Pancreas (tissue), 10 donors: ENCODE measurements at regions not wholly inside any gene's neighbourhood (a gene's known extent, or its start where the extent isn't known, plus 50 kb on each side); places are given as distances from the start of the nearest gene placed in this dataset.
A peak's percentile ranks its signal among the peaks of the same experiment; 100 is the strongest.

Source experiments
- ATAC-seq, 4 donors: fragments of 200-7000 bp; cut with Tn5 transposase; one replicate each; pipeline versions ENCODE4 v1.8.0 to v1.9.1; 2020; ENCODE audit warnings: mild to moderate bottlenecking in 4 of 4, moderate library complexity in 4 of 4
- DNase-seq, 6 donors: peaks; one replicate each; pipeline ENCODE4 v3.0.0-alpha.2; 2020
- FAIRE-seq: peaks from 2 replicates; lab custom pipeline; 2012; peaks lifted over from hg19 to GRCh38; lab: Jason Lieb, UNC
- H3K27ac ChIP-seq, 4 donors: fragments of 200-600 bp; sonication (generic); 1 replicate in 3 of 4; 2 replicates in 1 of 4; pipeline versions ENCODE4 v1.5.0 to v1.8.0; 2020
- H3K27me3 ChIP-seq, 4 donors: fragments of 200-600 bp; one replicate each; pipeline ENCODE4 v1.8.0; 2021
- H3K36me3 ChIP-seq, 3 donors: fragments of 200-600 bp; sonication (generic) in 1 of 3; one replicate each; pipeline versions ENCODE4 v1.5.0 to v1.8.0; 2020 to 2021
- H3K4me1 ChIP-seq, 3 donors: fragments of 200-600 bp; one replicate each; pipeline ENCODE4 v1.8.0; 2021
- H3K4me3 ChIP-seq, 4 donors: fragments of 200-600 bp; sonication (generic) in 2 of 4; one replicate each; pipeline versions ENCODE4 v1.5.0 to v1.8.0; 2020 to 2021
- H3K9me3 ChIP-seq, 4 donors: fragments of 200-600 bp; one replicate each; pipeline ENCODE4 v1.8.0; 2021
- WGBS, 2 donors: extraction: QIAGEN DNeasy Blood & Tissue Kit; methylation state at CpG; one replicate each; pipeline ENCODE4 v1.1.7; 2013; 5-methylcytosine and 5-hydroxymethylcytosine counted together
- intact Hi-C, 3 donors: fragments of 100-400 bp; cut with DNase I; formaldehyde crosslinking; loops; one replicate each; pipeline versions ENCODE4 v1.11.1 to v1.14.2; 2022
- TF ChIP-seq, protein P1 (sequence below), 4 donors: fragments of 200-600 bp; sonication (generic) in 3 of 4; IDR thresholded peaks; one replicate each; pipeline versions ENCODE4 v1.5.0 to v1.8.0; 2021; ENCODE audit warnings: antibody characterized with exemption in 4 of 4
- donor health status: healthy with polysubstance abuse.
- donor health status: DM: no; HTN: no; CAD: no; lungs with moderate emphysema.
- donor health status: DM: no; HTN: no; CAD: no.
- donor health status: control.
- donor health status: control.
- donor health status: Bipolar disorder and iron deficiency.
- donor health status: DM: yes; HTN: yes; CAD: no.
- donor health status: DM: no; HTN: no; CAD: no.
- donor health status: DM: no; HTN: no; CAD: no.
- donor health status: DM: yes; HTN: yes; CAD: no.

DNA sequence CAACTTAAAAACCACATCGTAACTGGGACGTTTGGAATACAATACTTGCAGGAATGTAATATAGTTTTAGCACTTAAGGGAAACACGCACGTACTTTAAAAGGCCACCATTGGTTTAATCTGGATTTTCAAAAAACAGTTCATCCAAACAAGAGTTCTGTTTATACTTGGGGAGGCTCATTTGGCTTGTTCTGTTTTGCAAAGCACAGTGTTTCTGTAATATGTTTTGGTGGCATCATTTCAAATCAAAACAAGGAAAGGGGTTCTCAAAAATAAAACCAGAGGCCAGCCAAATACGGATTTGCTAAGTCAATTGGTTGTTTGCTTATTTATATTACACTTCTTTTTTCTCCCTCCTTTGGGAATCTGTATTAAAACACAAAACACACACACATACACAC, 656.1 kb upstream of the SOX9 start:
- no peak for FAIRE-seq

GRCh38 chr17:71467719-71468118, 653.1 kb upstream of the SOX9 start:
- peaks cover 0 to 3% (median 0%) of the 10 kb centered on the region in 4 donors for H3K9me3 ChIP-seq
- no peak for FAIRE-seq
- H3K36me3 ChIP-seq = no peaks in the 10 kb centered on the region
- TF ChIP-seq, protein P1, sequence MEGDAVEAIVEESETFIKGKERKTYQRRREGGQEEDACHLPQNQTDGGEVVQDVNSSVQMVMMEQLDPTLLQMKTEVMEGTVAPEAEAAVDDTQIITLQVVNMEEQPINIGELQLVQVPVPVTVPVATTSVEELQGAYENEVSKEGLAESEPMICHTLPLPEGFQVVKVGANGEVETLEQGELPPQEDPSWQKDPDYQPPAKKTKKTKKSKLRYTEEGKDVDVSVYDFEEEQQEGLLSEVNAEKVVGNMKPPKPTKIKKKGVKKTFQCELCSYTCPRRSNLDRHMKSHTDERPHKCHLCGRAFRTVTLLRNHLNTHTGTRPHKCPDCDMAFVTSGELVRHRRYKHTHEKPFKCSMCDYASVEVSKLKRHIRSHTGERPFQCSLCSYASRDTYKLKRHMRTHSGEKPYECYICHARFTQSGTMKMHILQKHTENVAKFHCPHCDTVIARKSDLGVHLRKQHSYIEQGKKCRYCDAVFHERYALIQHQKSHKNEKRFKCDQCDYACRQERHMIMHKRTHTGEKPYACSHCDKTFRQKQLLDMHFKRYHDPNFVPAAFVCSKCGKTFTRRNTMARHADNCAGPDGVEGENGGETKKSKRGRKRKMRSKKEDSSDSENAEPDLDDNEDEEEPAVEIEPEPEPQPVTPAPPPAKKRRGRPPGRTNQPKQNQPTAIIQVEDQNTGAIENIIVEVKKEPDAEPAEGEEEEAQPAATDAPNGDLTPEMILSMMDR (IDR thresholded peaks at IDR 0.05) = no peak
- H3K4me1 ChIP-seq = no peaks in the 10 kb centered on the region
- H3K27ac ChIP-seq = no peak overlapping the region
- intact Hi-C loops = loop anchor here in 1 of 3 donors (10.0 kb wide), 1 partner anchor 1067 kb away; no protein-coding TSS in a partner anchor
- H3K4me3 ChIP-seq = no peak overlapping the region
- no peaks in the 10 kb centered on the region for H3K27me3 ChIP-seq
- no peak for DNase-seq
- WGBS, 2 donors = 72 to 81% methylated on average over 2 of the region's 2 CpGs
- ATAC-seq = no peak

More for the DNA sequence above, 656.1 kb upstream of the SOX9 start:
- no peaks in the 10 kb centered on the region for H3K27me3 ChIP-seq
- WGBS, 2 donors = 79 to 85% methylated on average over 5 of the region's 5 CpGs
- no peak overlapping the region for H3K27ac ChIP-seq
- no peaks in the 10 kb centered on the region for H3K36me3 ChIP-seq
- intact Hi-C loops = loop anchor here in 1 of 3 donors (10.0 kb wide), 1 partner anchor 1070 kb away; no protein-coding TSS in a partner anchor
- ATAC-seq = no peak
- peaks cover 0 to 3% (median 0%) of the 10 kb centered on the region in 4 donors for H3K9me3 ChIP-seq
- TF ChIP-seq, protein P1 (IDR thresholded peaks at IDR 0.05) = no peak
- no peaks in the 10 kb centered on the region for H3K4me1 ChIP-seq
- no peak overlapping the region for H3K4me3 ChIP-seq
- DNase-seq = no peak

- DNase-seq = no peak
- 83 to 88% methylated on average over 3 of the region's 3 CpGs for WGBS, 2 donors
- Histone ChIP-seq H3K27ac (no peak overlapping the region), H3K36me3 (no peaks in the 10 kb centered on the region), H3K4me1 (no peaks in the 10 kb centered on the region), H3K4me3 (no peak overlapping the region), H3K27me3 (no peaks in the 10 kb centered on the region), H3K9me3 (peaks cover 0 to 3% (median 0%) of the 10 kb centered on the region in 4 donors)
- FAIRE-seq = no peak
- TF ChIP-seq, protein P1 (IDR thresholded peaks at IDR 0.05) = no peak
- no peak for ATAC-seq
- intact Hi-C loops = loop anchor here in 2 of 3 donors (10.0 kb wide), 2 partner anchors 645 to 1065 kb away; no protein-coding TSS in a partner anchor
These were observed 650.8 kb upstream of the SOX9 start for GRCh38 chr17:71470062-71470461.

GRCh38 chr17:71472809-71473789, 647.7 kb upstream of the SOX9 start:
- ATAC-seq (peak; percentile 68 to 98 (median 94)), DNase-seq (peak in 3 of 6 donors; percentile 12 to 42 (median 17)), FAIRE-seq (peak; percentile 41)
- H3K27me3 ChIP-seq = no peaks in the 10 kb centered on the region
- peaks cover 0 to 3% (median 0%) of the 10 kb centered on the region in 4 donors for H3K9me3 ChIP-seq
- H3K4me3 ChIP-seq = no peak overlapping the region
- H3K36me3 ChIP-seq = no peaks in the 10 kb centered on the region
- no peaks in the 10 kb centered on the region for H3K4me1 ChIP-seq
- WGBS, 2 donors = 17 to 22% methylated on average over 7 of the region's 7 CpGs
- H3K27ac ChIP-seq = no peak overlapping the region
- TF ChIP-seq, protein P1 (IDR thresholded peaks at IDR 0.05) = peak; percentile 28 to 60 (median 54)
- intact Hi-C loops = loop anchor here in 2 of 3 donors (10.0 kb wide), 2 partner anchors 642 to 1062 kb away; no protein-coding TSS in a partner anchor
